Activated naive CD8-positive, alpha-beta T cell treated with anti-CD3 and anti-CD28 coated beads for 36 hours (primary cell): ENCODE measurements at regions not wholly inside any gene's neighbourhood (a gene's known extent, or its start where the extent isn't known, plus 50 kb on each side); places are given as distances from the start of the nearest gene placed in this dataset.
"Not testable (repeated sequence)": the region's sequence is repeated elsewhere in the genome, so short reads cannot be mapped to it uniquely, and the experiment has no call there.

Experiments
- DNase-seq: peaks from one replicate; pipeline ENCODE4 v3.0.0; 2021
- H3K27ac Mint-ChIP-seq: one replicate; pipeline ENCODE4 v1.8.0; 2022; ENCODE audit warnings: mild to moderate bottlenecking, moderate library complexity, mixed read lengths
- H3K27me3 Mint-ChIP-seq: one replicate; pipeline ENCODE4 v1.8.0; 2022; ENCODE audit warnings: mild to moderate bottlenecking, mixed read lengths
- H3K36me3 Mint-ChIP-seq: one replicate; pipeline ENCODE4 v1.8.0; 2021; ENCODE audit warnings: mild to moderate bottlenecking, mixed read lengths
- H3K4me1 Mint-ChIP-seq: one replicate; pipeline ENCODE4 v1.8.0; 2021; ENCODE audit warnings: mixed read lengths
- H3K4me3 Mint-ChIP-seq: one replicate; pipeline ENCODE4 v1.8.0; 2022; ENCODE audit warnings: mild to moderate bottlenecking, moderate library complexity, mixed read lengths
- H3K9me3 Mint-ChIP-seq: one replicate; pipeline ENCODE4 v1.8.0; 2022; ENCODE audit warnings: mixed read lengths

- H3K36me3 Mint-ChIP-seq = no peaks in the 10 kb centered on the region
- no peak overlapping the region for H3K4me3 Mint-ChIP-seq
- H3K27ac Mint-ChIP-seq = no peak overlapping the region
- H3K27me3 Mint-ChIP-seq = peaks cover 13% of the 10 kb centered on the region
- no peaks in the 10 kb centered on the region for H3K4me1 Mint-ChIP-seq
- no peak for DNase-seq
- no peaks in the 10 kb centered on the region for H3K9me3 Mint-ChIP-seq
Measured at GRCh38 chr22:47621253-47621652, 858.8 kb downstream of the TBC1D22A start.

GRCh38 chr22:47620391-47620790, 857.9 kb downstream of the TBC1D22A start:
- no peaks in the 10 kb centered on the region for H3K4me1 Mint-ChIP-seq
- no peaks in the 10 kb centered on the region for H3K9me3 Mint-ChIP-seq
- H3K4me3 Mint-ChIP-seq = no peak overlapping the region
- no peaks in the 10 kb centered on the region for H3K36me3 Mint-ChIP-seq
- H3K27me3 Mint-ChIP-seq = peaks cover 13% of the 10 kb centered on the region
- H3K27ac Mint-ChIP-seq = no peak overlapping the region
- no peak for DNase-seq

DNA sequence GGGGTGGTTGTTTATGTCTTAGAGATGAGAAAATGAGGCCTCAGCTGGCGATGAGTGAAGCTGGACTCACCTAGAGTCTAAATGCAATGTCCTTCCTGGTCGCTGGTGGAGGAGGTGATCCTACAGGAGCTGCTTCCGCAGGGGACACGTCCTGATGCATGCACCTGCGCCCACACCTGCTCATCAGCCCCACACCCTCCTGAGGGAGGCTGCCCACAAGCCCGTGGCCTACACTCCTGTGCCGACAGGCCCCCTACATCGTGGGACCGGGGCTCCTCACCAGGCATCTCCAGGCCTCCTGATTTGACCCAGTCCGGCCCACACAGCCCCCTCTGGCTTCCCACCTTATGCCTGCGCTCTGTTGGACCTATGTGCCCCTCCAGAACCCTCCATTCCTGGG, 857.2 kb downstream of the TBC1D22A start:
- DNase-seq = no peak

DNA sequence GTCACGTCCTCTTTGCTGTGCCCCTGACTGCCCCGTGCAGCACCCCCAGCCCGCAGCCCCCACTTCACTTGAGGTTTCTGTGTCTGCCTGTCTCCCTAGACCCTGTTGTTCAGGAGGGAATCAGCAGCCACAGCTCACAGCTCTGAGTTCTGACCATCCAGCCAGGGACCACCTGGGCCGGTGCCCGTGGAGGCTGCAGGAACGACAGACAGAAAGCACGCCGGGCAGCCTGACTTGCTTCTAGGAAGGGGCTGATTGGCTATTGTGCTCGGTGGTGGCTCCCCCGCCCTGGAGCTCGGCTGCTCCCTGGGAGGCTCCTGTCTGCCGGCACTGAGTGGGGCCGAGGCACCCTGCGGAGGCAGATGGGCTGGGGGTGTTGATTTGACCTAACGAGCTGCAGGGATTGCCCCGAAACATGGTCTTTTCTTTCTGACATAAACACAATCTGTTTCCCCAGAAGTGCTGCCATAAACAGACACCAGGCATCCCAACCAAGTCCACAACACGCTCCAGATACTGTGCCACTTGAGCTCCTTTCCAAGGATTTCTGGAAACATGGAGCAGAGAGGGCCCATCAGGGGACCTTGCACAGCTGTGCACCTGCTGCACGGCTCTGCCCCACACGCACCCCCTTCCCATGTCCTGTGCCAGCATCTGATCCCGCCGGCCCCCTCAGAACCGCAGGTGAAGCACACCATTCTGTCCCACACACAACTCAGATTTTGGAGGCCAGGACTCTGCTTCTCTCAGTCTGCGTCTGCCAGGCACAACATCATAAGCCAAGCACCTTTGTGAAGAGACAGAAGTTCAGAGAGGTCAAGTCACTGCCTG, 855.9 kb downstream of the TBC1D22A start:
- Mint-ChIP-seq H3K36me3 (no peaks in the 10 kb centered on the region), H3K27me3 (peaks cover 13% of the 10 kb centered on the region), H3K9me3 (no peaks in the 10 kb centered on the region), H3K27ac (no peak overlapping the region), H3K4me1 (no peaks in the 10 kb centered on the region), H3K4me3 (no peak overlapping the region)
- no peak for DNase-seq

More for the DNA sequence above, 857.2 kb downstream of the TBC1D22A start:
- Mint-ChIP-seq H3K27ac (no peak overlapping the region), H3K4me1 (no peaks in the 10 kb centered on the region), H3K27me3 (peaks cover 13% of the 10 kb centered on the region), H3K36me3 (no peaks in the 10 kb centered on the region), H3K4me3 (no peak overlapping the region), H3K9me3 (no peaks in the 10 kb centered on the region)

- no peaks in the 10 kb centered on the region for H3K36me3 Mint-ChIP-seq
- H3K27ac Mint-ChIP-seq = no peak overlapping the region
- no peak overlapping the region for H3K4me3 Mint-ChIP-seq
- no peaks in the 10 kb centered on the region for H3K4me1 Mint-ChIP-seq
- peaks cover 11% of the 10 kb centered on the region for H3K27me3 Mint-ChIP-seq
- no peak for DNase-seq
- H3K9me3 Mint-ChIP-seq = no peaks in the 10 kb centered on the region
Measured at GRCh38 chr22:47617186-47617585, 854.7 kb downstream of the TBC1D22A start.

GRCh38 chr22:47616396-47617020, 854.1 kb downstream of the TBC1D22A start:
- DNase-seq = no peak

DNA sequence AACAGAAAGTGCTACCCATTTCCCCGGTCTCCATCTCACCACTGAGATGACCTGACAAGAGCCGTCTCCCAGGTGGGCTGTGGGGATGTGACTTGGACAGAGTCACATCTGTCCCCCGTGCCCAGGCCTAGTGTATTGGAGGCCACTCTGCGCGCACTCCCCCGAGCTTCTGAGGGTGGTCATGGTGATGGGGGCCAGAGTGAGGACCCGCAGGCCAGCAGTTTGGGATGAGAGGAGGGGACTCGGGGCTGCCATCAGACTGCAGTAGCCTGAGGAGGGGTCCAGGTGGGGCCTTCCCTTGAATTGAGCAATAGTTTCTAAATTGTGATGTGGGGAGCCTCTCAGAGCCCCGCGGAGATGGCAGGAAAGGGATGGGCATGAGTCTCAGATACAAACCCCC, 852.6 kb downstream of the TBC1D22A start:
- H3K9me3 Mint-ChIP-seq = no peaks in the 10 kb centered on the region
- H3K27me3 Mint-ChIP-seq = peaks cover 4% of the 10 kb centered on the region
- H3K27ac Mint-ChIP-seq = no peak overlapping the region
- H3K36me3 Mint-ChIP-seq = no peaks in the 10 kb centered on the region
- no peak overlapping the region for H3K4me3 Mint-ChIP-seq
- H3K4me1 Mint-ChIP-seq = no peaks in the 10 kb centered on the region
- no peak for DNase-seq

More at GRCh38 chr22:47616396-47617020, 854.1 kb downstream of the TBC1D22A start:
- Mint-ChIP-seq H3K4me1 (no peaks in the 10 kb centered on the region), H3K27ac (no peak overlapping the region), H3K27me3 (peaks cover 10% of the 10 kb centered on the region), H3K36me3 (no peaks in the 10 kb centered on the region), H3K4me3 (no peak overlapping the region), H3K9me3 (no peaks in the 10 kb centered on the region)

DNA sequence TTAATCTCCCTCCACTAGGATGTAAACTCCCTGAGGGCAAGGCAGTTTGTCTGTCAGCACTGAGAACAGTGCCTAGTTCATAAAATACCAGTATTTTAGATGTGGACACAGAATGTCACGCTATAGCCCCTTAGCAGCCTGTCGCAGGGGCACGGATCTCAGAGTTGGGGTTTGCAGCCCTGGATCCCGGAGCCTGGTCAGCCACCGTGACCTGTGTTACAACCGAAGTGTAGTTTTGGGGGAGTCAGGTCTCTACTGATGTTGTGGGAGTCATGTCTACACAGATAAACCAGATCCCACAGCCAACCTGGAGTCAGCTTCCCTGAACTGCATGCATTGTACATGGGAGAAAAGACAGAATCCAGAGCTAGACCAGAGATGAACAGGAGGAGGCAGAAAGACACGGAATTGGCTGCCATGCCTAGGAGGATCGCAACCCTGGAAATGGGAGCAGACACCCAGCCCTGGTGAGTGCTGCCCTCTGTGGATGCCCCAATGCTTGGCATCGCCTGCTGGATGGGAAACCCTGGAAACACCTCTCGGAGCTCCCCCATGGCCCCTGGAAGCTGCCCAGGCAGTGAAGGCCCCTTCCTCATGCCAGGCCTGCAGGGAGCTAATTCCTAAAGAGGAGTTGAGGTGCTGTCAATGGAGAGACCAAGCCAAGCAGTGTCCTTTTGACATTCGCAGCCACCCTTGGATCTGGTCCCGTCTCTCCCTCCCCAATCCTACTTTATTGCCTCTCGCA, 851.3 kb downstream of the TBC1D22A start:
- H3K4me3 Mint-ChIP-seq = no peak overlapping the region
- H3K27ac Mint-ChIP-seq = no peak overlapping the region

DNA sequence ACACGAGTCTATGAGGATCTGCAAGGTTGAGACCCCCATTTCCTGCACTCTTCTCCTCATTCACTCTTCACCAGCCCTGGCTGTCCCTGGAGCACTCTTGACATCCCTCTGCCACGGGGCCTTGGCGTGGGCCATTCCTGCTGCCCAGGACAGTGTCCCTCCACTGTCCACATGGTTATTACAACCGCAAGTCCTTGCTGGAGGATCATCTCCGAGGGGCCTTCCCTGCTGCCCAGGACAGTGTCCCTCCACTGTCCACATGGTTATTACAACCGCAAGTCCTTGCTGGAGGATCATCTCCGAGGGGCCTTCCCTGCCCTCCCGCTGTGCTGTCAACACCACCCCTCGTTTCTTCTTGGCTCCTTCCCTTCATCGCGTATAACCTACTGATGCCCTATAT, 850.7 kb downstream of the TBC1D22A start:
- H3K9me3 Mint-ChIP-seq, H3K4me3 Mint-ChIP-seq, DNase-seq, H3K36me3 Mint-ChIP-seq, H3K27ac Mint-ChIP-seq, H3K4me1 Mint-ChIP-seq, H3K27me3 Mint-ChIP-seq: not testable (repeated sequence)

More for the DNA sequence above, 851.3 kb downstream of the TBC1D22A start:
- Mint-ChIP-seq H3K9me3 (peaks cover 7% of the 10 kb centered on the region), H3K27me3 (peaks cover 4% of the 10 kb centered on the region), H3K4me1 (no peaks in the 10 kb centered on the region), H3K36me3 (no peaks in the 10 kb centered on the region)
- DNase-seq = no peak

- H3K27me3 Mint-ChIP-seq = peaks cover 1% of the 10 kb centered on the region
- DNase-seq = no peak
- no peaks in the 10 kb centered on the region for H3K4me1 Mint-ChIP-seq
- H3K9me3 Mint-ChIP-seq = peaks cover 7% of the 10 kb centered on the region
- H3K27ac Mint-ChIP-seq = no peak overlapping the region
- no peaks in the 10 kb centered on the region for H3K36me3 Mint-ChIP-seq
- no peak overlapping the region for H3K4me3 Mint-ChIP-seq
Measured at GRCh38 chr22:47612311-47612910, 850.0 kb downstream of the TBC1D22A start.

- DNase-seq = no peak
- Mint-ChIP-seq H3K4me3 (no peak overlapping the region), H3K27ac (no peak overlapping the region), H3K27me3 (no peaks in the 10 kb centered on the region), H3K4me1 (no peaks in the 10 kb centered on the region), H3K9me3 (peaks cover 7% of the 10 kb centered on the region), H3K36me3 (no peaks in the 10 kb centered on the region)
Measured at GRCh38 chr22:47610764-47611163, 848.3 kb downstream of the TBC1D22A start.

GRCh38 chr22:47610281-47610680, 847.8 kb downstream of the TBC1D22A start:
- H3K27me3 Mint-ChIP-seq = no peaks in the 10 kb centered on the region
- H3K4me3 Mint-ChIP-seq = no peak overlapping the region
- no peak for DNase-seq

GRCh38 chr22:47609653-47610052, 847.2 kb downstream of the TBC1D22A start:
- Mint-ChIP-seq H3K9me3 (peaks cover 7% of the 10 kb centered on the region), H3K27ac (no peak overlapping the region), H3K4me1 (no peaks in the 10 kb centered on the region), H3K4me3 (no peak overlapping the region), H3K36me3 (no peaks in the 10 kb centered on the region), H3K27me3 (no peaks in the 10 kb centered on the region)
- DNase-seq = no peak

More at GRCh38 chr22:47610281-47610680, 847.8 kb downstream of the TBC1D22A start:
- Mint-ChIP-seq H3K4me1 (no peaks in the 10 kb centered on the region), H3K36me3 (no peaks in the 10 kb centered on the region), H3K9me3 (peaks cover 7% of the 10 kb centered on the region), H3K27ac (no peak overlapping the region)

DNA sequence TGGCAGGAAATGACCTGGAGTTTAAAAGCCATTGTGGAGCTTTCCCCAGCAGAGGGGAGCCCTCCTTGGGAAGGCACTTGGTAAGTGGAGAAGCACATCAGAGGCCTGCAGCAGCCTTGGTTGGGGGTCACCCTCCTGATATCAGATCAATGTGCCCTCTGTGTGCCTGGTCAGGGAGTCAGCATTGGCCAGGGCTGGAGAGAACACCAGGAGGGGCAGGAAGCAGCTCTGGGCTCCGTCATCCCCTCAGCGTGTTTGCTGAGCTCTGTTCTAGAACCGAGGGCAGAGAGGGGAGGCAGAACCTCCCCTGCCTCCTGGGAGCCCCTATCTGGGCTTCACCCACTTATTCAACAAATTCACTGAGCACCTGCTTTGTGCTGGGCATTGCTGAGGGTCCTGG, 846.0 kb downstream of the TBC1D22A start:
- Mint-ChIP-seq H3K27me3 (peaks cover 4% of the 10 kb centered on the region), H3K36me3 (no peaks in the 10 kb centered on the region), H3K4me3 (no peak overlapping the region), H3K4me1 (no peaks in the 10 kb centered on the region), H3K27ac (no peak overlapping the region), H3K9me3 (peaks cover 7% of the 10 kb centered on the region)
- no peak for DNase-seq

- no peak for DNase-seq
- H3K36me3 Mint-ChIP-seq = no peaks in the 10 kb centered on the region
- H3K4me1 Mint-ChIP-seq = no peaks in the 10 kb centered on the region
- no peak overlapping the region for H3K27ac Mint-ChIP-seq
- H3K4me3 Mint-ChIP-seq = no peak overlapping the region
- peaks cover 4% of the 10 kb centered on the region for H3K27me3 Mint-ChIP-seq
- peaks cover 7% of the 10 kb centered on the region for H3K9me3 Mint-ChIP-seq
Measured at GRCh38 chr22:47607486-47607885, 845.0 kb downstream of the TBC1D22A start.
